ENCODE measurements at regions not wholly inside any gene's neighbourhood (a gene's known extent, or its start where the extent isn't known, plus 50 kb on each side); places are given as distances from the start of the nearest gene placed in this dataset.

DNA sequence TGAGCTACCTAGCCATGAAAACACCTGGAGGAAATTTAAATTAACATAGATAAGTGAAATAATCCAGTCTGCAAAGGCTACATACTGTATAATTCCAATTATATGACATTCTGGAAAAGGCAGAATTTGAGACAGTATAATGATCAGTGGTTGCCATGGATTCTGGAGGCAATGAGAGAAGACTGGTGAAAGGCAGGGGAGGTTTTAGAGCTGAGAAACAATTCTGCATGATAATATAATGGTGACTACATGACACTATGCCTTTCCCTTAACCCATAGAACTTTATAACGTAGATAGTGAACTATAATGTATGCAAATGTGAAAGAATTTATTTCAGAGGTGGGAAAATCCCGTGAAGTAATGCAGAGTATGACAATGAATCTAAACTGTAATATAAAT, 749.3 kb downstream of the TRIB2 start:
- H3K36me3 ChIP-seq (replicated peaks; ENCODE audit: insufficient read depth, low read length), result no peaks in the 10 kb centered on the region
- no peaks in the 10 kb centered on the region; the same call in 1 of the 2 replicates for H3K9me2 ChIP-seq (replicated peaks; ENCODE audit: insufficient read depth, low read length)
- TF ChIP-seq EZH2phosphoT487 (IDR thresholded peaks at IDR 0.05; ENCODE audit: low read length) (no peak), EZH2 (optimal IDR thresholded peaks at IDR 0.05; ENCODE audit: low read depth, low read length) (no peak)
- TF ChIP-seq, protein P1, sequence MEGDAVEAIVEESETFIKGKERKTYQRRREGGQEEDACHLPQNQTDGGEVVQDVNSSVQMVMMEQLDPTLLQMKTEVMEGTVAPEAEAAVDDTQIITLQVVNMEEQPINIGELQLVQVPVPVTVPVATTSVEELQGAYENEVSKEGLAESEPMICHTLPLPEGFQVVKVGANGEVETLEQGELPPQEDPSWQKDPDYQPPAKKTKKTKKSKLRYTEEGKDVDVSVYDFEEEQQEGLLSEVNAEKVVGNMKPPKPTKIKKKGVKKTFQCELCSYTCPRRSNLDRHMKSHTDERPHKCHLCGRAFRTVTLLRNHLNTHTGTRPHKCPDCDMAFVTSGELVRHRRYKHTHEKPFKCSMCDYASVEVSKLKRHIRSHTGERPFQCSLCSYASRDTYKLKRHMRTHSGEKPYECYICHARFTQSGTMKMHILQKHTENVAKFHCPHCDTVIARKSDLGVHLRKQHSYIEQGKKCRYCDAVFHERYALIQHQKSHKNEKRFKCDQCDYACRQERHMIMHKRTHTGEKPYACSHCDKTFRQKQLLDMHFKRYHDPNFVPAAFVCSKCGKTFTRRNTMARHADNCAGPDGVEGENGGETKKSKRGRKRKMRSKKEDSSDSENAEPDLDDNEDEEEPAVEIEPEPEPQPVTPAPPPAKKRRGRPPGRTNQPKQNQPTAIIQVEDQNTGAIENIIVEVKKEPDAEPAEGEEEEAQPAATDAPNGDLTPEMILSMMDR (IDR thresholded peaks at IDR 0.05; ENCODE audit: low read length), result no peak
- no peak overlapping the region for H3K9ac ChIP-seq (ENCODE audit: low read length)
- no peak overlapping the region for H3K4me2 ChIP-seq (ENCODE audit: low read depth, low read length)
- no peaks in the 10 kb centered on the region for H3F3A ChIP-seq (ENCODE audit: insufficient read depth, low read length)
- no peak overlapping the region for H2AFZ ChIP-seq (ENCODE audit: low read length)
- H3K4me1 ChIP-seq (ENCODE audit: low read length), result no peaks in the 10 kb centered on the region
- no peak for DNase-seq
- H3K27me3 ChIP-seq (replicated peaks; ENCODE audit: insufficient read depth, low read length), result no peaks in the 10 kb centered on the region
- H3K27ac ChIP-seq (ENCODE audit: low read length), result no peak overlapping the region
- H3K79me2 ChIP-seq (ENCODE audit: low read length), result no peaks in the 10 kb centered on the region
- H3K9me3 ChIP-seq (replicated peaks; ENCODE audit: insufficient read depth, low read length), result no peaks in the 10 kb centered on the region
- no peaks in the 10 kb centered on the region for H4K20me1 ChIP-seq (ENCODE audit: insufficient read depth, low read length)
- no peak overlapping the region for H3K4me3 ChIP-seq (ENCODE audit: low read length)

DNA sequence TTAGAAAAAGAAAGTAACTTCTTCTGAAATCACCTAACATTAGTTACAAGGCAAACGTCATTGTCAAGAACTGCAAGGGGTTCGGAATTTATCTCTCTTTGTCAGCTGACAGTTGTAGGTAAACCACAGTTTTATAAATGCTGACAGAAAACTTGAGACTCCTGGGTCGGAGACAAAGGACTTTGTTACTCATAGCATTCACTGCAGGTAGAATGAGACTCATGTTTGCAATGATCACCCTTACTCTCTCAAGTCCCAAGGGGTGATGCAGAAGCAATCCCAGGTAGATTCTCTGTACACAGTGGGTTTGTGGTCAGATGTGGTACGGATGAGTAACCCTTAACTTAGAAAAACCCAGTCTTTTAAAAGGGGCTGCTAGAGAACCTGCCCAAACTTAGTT, 757.8 kb downstream of the TRIB2 start:
- Histone ChIP-seq H3K9me3 (replicated peaks; ENCODE audit: insufficient read depth, low read length) (no peaks in the 10 kb centered on the region), H3F3A (ENCODE audit: insufficient read depth, low read length) (peaks cover 15% of the 10 kb centered on the region), H3K9me2 (replicated peaks; ENCODE audit: insufficient read depth, low read length) (no peaks in the 10 kb centered on the region), H3K79me2 (ENCODE audit: low read length) (no peaks in the 10 kb centered on the region), H3K4me2 (ENCODE audit: low read depth, low read length) (peak overlapping the region; percentile 51), H4K20me1 (ENCODE audit: insufficient read depth, low read length) (no peaks in the 10 kb centered on the region), H3K27me3 (replicated peaks; ENCODE audit: insufficient read depth, low read length) (no peaks in the 10 kb centered on the region), H3K4me3 (ENCODE audit: low read length) (peak overlapping the region; percentile 32; the same call in 1 of the 2 replicates), H3K27ac (ENCODE audit: low read length) (peak overlapping the region; percentile 62; the same call in 1 of the 2 replicates), H3K36me3 (replicated peaks; ENCODE audit: insufficient read depth, low read length) (no peaks in the 10 kb centered on the region), H3K9ac (ENCODE audit: low read length) (peak overlapping the region; percentile 37; the same call in 1 of the 2 replicates), H2AFZ (ENCODE audit: low read length) (peak overlapping the region; percentile 55), H3K4me1 (ENCODE audit: low read length) (peaks cover 7% of the 10 kb centered on the region; the same call in 1 of the 2 replicates)
- DNase-seq, result peak; percentile 79
- no peak for TF ChIP-seq EZH2 (optimal IDR thresholded peaks at IDR 0.05; ENCODE audit: low read depth, low read length)
- TF ChIP-seq EZH2phosphoT487 (IDR thresholded peaks at IDR 0.05; ENCODE audit: low read length), result no peak
- TF ChIP-seq, protein P1 (IDR thresholded peaks at IDR 0.05; ENCODE audit: low read length), result no peak

DNA sequence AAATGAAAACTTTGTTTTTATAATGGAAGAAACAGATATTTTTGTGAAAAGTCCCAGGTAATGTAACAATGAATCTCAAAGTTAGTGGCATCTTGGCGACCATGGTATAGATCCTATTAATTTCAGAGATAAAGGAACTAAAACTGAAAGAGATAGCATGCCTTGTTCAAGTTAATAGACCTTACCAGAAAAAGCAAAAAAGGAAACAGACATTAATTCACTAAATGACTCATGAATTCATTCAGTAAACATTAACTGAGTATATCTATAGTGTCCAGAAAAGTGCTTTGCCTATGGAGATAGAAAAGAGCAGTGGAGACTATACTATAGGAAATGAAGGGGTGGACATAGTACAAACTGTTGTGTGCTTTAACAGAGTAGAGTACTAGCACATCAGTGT, 763.3 kb downstream of the TRIB2 start:
- Histone ChIP-seq H3K9me3 (replicated peaks; ENCODE audit: insufficient read depth, low read length) (no peaks in the 10 kb centered on the region), H3K4me1 (ENCODE audit: low read length) (peaks cover 6% of the 10 kb centered on the region; the same call in 1 of the 2 replicates), H2AFZ (ENCODE audit: low read length) (no peak overlapping the region), H3K36me3 (replicated peaks; ENCODE audit: insufficient read depth, low read length) (no peaks in the 10 kb centered on the region), H3K4me2 (ENCODE audit: low read depth, low read length) (no peak overlapping the region), H4K20me1 (ENCODE audit: insufficient read depth, low read length) (no peaks in the 10 kb centered on the region), H3K27me3 (replicated peaks; ENCODE audit: insufficient read depth, low read length) (no peaks in the 10 kb centered on the region), H3F3A (ENCODE audit: insufficient read depth, low read length) (peaks cover 5% of the 10 kb centered on the region), H3K27ac (ENCODE audit: low read length) (no peak overlapping the region), H3K4me3 (ENCODE audit: low read length) (no peak overlapping the region), H3K79me2 (ENCODE audit: low read length) (no peaks in the 10 kb centered on the region), H3K9me2 (replicated peaks; ENCODE audit: insufficient read depth, low read length) (no peaks in the 10 kb centered on the region), H3K9ac (ENCODE audit: low read length) (no peak overlapping the region)
- TF ChIP-seq EZH2 (optimal IDR thresholded peaks at IDR 0.05; ENCODE audit: low read depth, low read length), result no peak
- no peak for TF ChIP-seq EZH2phosphoT487 (IDR thresholded peaks at IDR 0.05; ENCODE audit: low read length)
- TF ChIP-seq, protein P1 (IDR thresholded peaks at IDR 0.05; ENCODE audit: low read length), result no peak
- no peak for DNase-seq
